ENCODE measurements at regions not wholly inside any gene's neighbourhood (a gene's known extent, or its start where the extent isn't known, plus 50 kb on each side); places are given as distances from the start of the nearest gene placed in this dataset.

GRCh38 chr5:39648848-39649227, 224.1 kb upstream of the DAB2 start:
- no peak for DNase-seq (ENCODE audit: low read depth)
- no peak for TF ChIP-seq CTCF (IDR thresholded peaks at IDR 0.05; ENCODE audit: insufficient read depth, low read length)
- no peak overlapping the region for H3K4me3 ChIP-seq (ENCODE audit: low read depth, low read length)

DNA sequence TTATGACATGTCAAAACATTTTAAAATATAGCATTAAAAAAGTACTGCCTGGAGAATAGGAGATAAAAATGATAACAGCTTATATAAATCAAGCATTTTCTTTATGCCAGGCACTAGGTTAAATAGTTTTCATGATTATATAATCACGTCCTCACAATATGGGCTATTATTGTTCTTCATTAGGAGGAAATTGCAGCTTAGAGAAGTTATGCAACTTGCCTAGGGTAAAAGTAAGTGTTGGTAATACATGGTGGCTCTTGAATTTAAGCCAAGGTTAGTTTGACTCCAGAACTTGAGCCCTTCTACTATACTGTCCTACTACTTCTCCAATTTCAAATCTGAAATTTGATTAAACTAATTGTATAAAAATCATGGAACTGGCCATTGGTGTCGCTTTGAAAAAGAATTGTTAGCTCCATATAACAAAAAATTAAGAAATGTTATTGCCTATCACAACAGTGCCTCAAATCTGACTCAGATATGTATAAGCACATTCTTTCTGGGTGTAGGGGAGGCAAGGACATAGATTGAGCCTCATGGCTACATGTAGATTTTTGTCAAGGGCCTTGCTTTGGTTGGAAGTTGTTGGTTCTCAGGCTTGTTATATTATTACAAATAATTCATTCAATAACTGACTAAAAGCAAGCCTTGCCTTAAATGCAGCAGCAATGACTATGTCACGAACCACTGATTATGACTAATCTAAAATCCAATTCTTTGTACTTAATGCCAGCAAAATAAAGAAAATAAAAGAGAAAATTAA, 223.5 kb upstream of the DAB2 start:
- H3K4me3 ChIP-seq (ENCODE audit: low read depth, low read length): no peak overlapping the region
- DNase-seq (ENCODE audit: low read depth): peak; percentile 34
- no peak for TF ChIP-seq CTCF (IDR thresholded peaks at IDR 0.05; ENCODE audit: insufficient read depth, low read length)

DNA sequence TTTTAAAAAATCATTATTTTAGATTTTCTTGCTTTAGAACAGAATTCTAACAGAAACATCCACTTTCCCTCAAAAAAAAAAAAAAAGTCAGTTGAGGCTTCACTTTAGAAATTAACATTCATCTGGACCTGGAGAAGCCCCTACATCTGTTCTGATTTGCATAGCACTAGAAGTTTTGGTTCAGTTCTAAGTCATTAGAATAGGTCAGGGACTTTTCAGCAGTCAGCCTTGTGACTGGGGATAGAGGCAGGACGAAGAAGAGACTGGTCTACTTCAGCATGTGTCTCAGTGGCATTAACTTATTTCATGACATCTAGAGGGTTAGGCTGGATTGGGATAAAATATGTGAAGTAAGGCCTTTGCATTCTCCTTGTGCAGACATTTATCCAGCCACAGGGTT, 215.8 kb upstream of the DAB2 start:
- TF ChIP-seq CTCF (IDR thresholded peaks at IDR 0.05; ENCODE audit: insufficient read depth, low read length): no peak
- no peak overlapping the region for H3K4me3 ChIP-seq (ENCODE audit: low read depth, low read length)
- DNase-seq (ENCODE audit: low read depth): no peak

DNA sequence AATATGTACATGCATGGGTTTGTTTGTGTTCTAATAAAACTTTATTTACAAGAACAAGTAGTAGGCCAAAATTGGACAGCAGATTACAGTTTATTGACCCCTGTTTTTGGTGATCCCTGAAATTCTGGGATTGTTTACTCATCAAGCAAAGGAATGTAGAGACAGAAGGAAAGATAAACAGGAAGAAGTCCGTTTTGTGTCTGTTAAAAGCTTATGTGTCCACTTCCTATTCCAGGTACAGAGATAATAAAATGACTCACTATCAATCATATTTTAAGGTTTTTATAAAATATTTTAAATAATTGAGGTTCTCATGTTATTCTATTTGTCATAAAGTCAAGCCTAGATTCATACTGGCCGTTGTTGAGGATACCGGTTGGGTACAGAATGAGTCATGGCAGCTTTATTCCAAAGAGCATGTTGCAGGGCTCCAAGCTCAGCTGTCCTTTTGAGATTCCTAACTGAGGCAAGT, 214.9 kb upstream of the DAB2 start:
- no peak overlapping the region for H3K4me3 ChIP-seq (ENCODE audit: low read depth, low read length)
- no peak for DNase-seq (ENCODE audit: low read depth)
- no peak for TF ChIP-seq CTCF (IDR thresholded peaks at IDR 0.05; ENCODE audit: insufficient read depth, low read length)

GRCh38 chr5:39638813-39639212, 214.0 kb upstream of the DAB2 start:
- H3K4me3 ChIP-seq (ENCODE audit: low read depth, low read length): no peak overlapping the region
- TF ChIP-seq CTCF (IDR thresholded peaks at IDR 0.05; ENCODE audit: insufficient read depth, low read length): no peak
- DNase-seq (ENCODE audit: low read depth): no peak

DNA sequence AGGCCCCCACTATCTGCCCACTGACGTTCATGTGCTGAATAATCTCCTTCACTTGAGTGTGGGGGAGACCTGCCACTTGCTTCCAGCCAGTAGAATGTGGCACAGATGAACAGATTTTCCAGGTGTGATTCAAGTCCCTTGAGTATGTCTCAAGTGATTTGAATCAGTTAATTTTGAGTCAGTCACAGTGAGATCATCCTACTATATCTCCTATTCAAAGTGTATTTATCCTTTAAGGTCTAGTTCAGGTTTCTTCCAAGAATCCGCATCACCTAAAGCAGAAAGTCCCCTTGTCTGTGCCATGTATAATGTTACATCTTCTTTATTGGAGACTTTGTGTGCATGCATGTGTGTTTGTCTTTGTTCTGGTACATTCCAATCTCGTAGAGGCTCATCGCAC, 208.3 kb upstream of the DAB2 start:
- no peak for TF ChIP-seq CTCF (IDR thresholded peaks at IDR 0.05; ENCODE audit: insufficient read depth, low read length)
- no peak overlapping the region for H3K4me3 ChIP-seq (ENCODE audit: low read depth, low read length)
- DNase-seq (ENCODE audit: low read depth): no peak

DNA sequence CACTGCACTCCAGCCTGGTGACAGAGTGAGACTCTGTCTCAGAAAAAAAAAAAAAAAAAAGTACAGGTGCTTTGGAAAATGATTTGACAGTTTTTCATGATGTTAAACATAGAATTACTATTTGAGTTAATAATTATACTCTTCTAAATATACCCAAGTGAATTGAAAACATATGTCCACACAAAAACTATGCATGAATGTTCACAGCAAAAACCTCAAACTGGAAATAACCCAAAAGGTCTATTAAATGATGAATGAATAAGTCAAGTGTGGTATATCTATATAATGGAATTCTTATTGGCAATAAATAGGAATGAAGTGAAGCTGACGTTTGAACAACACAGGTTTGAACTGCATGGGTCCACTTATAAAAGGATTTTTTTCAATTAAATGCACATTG, 207.2 kb upstream of the DAB2 start:
- TF ChIP-seq CTCF (IDR thresholded peaks at IDR 0.05; ENCODE audit: insufficient read depth, low read length): no peak
- DNase-seq (ENCODE audit: low read depth): peak; percentile 48
- H3K4me3 ChIP-seq (ENCODE audit: low read depth, low read length): no peak overlapping the region

Data from fibroblast of the aortic adventitia (primary cell).